Neuronal stem cell (in vitro differentiated cells): ENCODE measurements at regions not wholly inside any gene's neighbourhood (a gene's known extent, or its start where the extent isn't known, plus 50 kb on each side); places are given as distances from the start of the nearest gene placed in this dataset.

Source experiments
- DNase-seq: peaks from one replicate; pipeline ENCODE4 v3.0.0-alpha.2; 2013; ENCODE audit warnings: low spot score
- H2AFZ ChIP-seq: one replicate; pipeline ENCODE4 v1.6.1; 2013; ENCODE audit warnings: mild to moderate bottlenecking, low read length, inconsistent platforms
- H2AK5ac ChIP-seq: 2 replicates; pipeline ENCODE4 v1.6.1; 2013; ENCODE audit warnings: low read depth, mild to moderate bottlenecking, inconsistent platforms, low read length, moderate library complexity, mixed read lengths
- H2BK120ac ChIP-seq: 2 replicates; pipeline ENCODE4 v1.6.1; 2013; ENCODE audit warnings: low read depth, mild to moderate bottlenecking, inconsistent platforms, low read length, moderate library complexity, mixed read lengths
- H2BK12ac ChIP-seq: one replicate; pipeline ENCODE4 v1.6.1; 2013; ENCODE audit warnings: low read length, inconsistent platforms
- H2BK15ac ChIP-seq: 2 replicates; pipeline ENCODE4 v1.6.1; 2013; ENCODE audit warnings: mild to moderate bottlenecking, low read length, inconsistent platforms, mixed read lengths
- H2BK5ac ChIP-seq: one replicate; pipeline ENCODE4 v1.6.1; 2013; ENCODE audit warnings: inconsistent platforms, mild to moderate bottlenecking, low read length, moderate library complexity
- H3K14ac ChIP-seq: one replicate; pipeline ENCODE4 v1.6.1; 2013; ENCODE audit warnings: low read length, inconsistent platforms
- H3K18ac ChIP-seq: 2 replicates; pipeline ENCODE4 v1.6.1; 2013; ENCODE audit warnings: low read length, inconsistent platforms
- H3K23ac ChIP-seq: 2 replicates; pipeline ENCODE4 v1.6.1; 2013; ENCODE audit warnings: low read depth, mild to moderate bottlenecking, mixed read lengths, low read length, inconsistent platforms; ENCODE audit not compliant: poor library complexity
- H3K27ac ChIP-seq: replicated peaks from 3 replicates; pipeline ENCODE4 v1.5.1; 2013; ENCODE audit warnings: low read length, inconsistent platforms
- H3K27me3 ChIP-seq, 3 experiments: 2 replicates each; pipeline ENCODE4 v1.6.1; 2013; ENCODE audit warnings: low read length in 3 of 3, mild to moderate bottlenecking in 2 of 3, inconsistent platforms in 1 of 3, low read depth in 1 of 3, mixed read lengths in 1 of 3, moderate library complexity in 1 of 3; ENCODE audit not compliant: control insufficient read depth in 3 of 3, insufficient read depth in 3 of 3
- H3K36me3 ChIP-seq, 2 donors: replicated peaks in 1 of 2; 2 replicates each; pipeline ENCODE4 v1.6.1; 2013; ENCODE audit warnings: low read length in 2 of 2; ENCODE audit not compliant: control insufficient read depth in 2 of 2, insufficient read depth in 2 of 2
- H3K4ac ChIP-seq: 2 replicates; pipeline ENCODE4 v1.6.1; 2013; ENCODE audit warnings: inconsistent platforms, mild to moderate bottlenecking, low read length, moderate library complexity
- H3K4me1 ChIP-seq, 2 donors: 1 replicate in 1 of 2; 2 replicates in 1 of 2; pipeline ENCODE4 v1.6.1; 2013; ENCODE audit warnings: low read length in 2 of 2, low read depth in 1 of 2; ENCODE audit not compliant: control insufficient read depth in 2 of 2, insufficient read depth in 1 of 2
- H3K4me2 ChIP-seq: one replicate; pipeline ENCODE4 v1.6.1; 2013; ENCODE audit warnings: mild to moderate bottlenecking, low read length, inconsistent platforms; ENCODE audit not compliant: insufficient read depth, poor library complexity, severe bottlenecking
- H3K4me3 ChIP-seq, 2 donors: 2 replicates each; pipeline ENCODE4 v1.5.1; 2013; ENCODE audit warnings: low read length in 2 of 2, mild to moderate bottlenecking in 2 of 2, inconsistent platforms in 1 of 2, moderate library complexity in 1 of 2
- H3K79me1 ChIP-seq: one replicate; pipeline ENCODE4 v1.6.1; 2013; ENCODE audit warnings: low read depth, mild to moderate bottlenecking, inconsistent platforms, low read length, moderate library complexity
- H3K9ac ChIP-seq: one replicate; pipeline ENCODE4 v1.6.1; 2013; ENCODE audit warnings: mild to moderate bottlenecking, low read depth, low read length, inconsistent platforms; ENCODE audit not compliant: poor library complexity
- H3K9me3 ChIP-seq, 2 donors: replicated peaks in 1 of 2; 2 replicates each; pipeline versions ENCODE3 to v1.6.1; 2013; ENCODE audit warnings: low read length in 2 of 2, mild to moderate bottlenecking in 2 of 2, inconsistent platforms in 1 of 2, low read depth in 1 of 2, mixed read lengths in 1 of 2, moderate library complexity in 1 of 2; ENCODE audit not compliant: control insufficient read depth in 2 of 2, insufficient read depth in 1 of 2
- H4K8ac ChIP-seq: one replicate; pipeline ENCODE4 v1.6.1; 2013; ENCODE audit warnings: low read depth, mild to moderate bottlenecking, inconsistent platforms, low read length, moderate library complexity
- H4K91ac ChIP-seq: one replicate; pipeline ENCODE4 v1.6.1; 2013; ENCODE audit warnings: low read length, low read depth, mild to moderate bottlenecking, inconsistent platforms; ENCODE audit not compliant: poor library complexity
- WGBS, 2 donors: extraction: QIAGEN DNeasy Blood & Tissue Kit; methylation state at CpG; one replicate each; pipeline ENCODE4 v1.1.7; 2013; ENCODE audit warnings: missing lambda C conversion rate in 2 of 2, mixed read lengths in 1 of 2; ENCODE audit not compliant: insufficient read length in 2 of 2, insufficient replicate concordance in 1 of 2; ENCODE audit errors: extremely low coverage in 2 of 2; 5-methylcytosine and 5-hydroxymethylcytosine counted together

DNA sequence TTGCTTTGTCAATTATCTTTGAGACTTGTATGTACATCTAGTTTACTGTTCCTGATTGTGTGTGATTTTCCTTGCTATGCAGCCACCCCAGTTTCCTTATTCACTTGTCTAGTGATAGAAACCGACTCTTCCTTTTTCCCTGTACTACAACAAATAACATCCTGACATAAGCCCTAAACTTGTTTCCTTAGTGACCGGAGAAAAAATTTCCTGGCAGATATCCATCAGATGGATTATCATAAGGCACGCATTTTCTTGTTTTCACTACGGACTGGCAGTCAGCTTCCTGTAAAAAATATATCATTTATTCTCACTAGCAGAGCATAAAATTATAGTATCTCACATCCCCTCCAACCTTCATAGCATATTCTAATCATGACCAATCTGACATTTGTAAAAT, 410.7 kb downstream of the CENPC start:
- DNase-seq, result no peak
- no peak overlapping the region for H2BK12ac ChIP-seq
- H3K27ac ChIP-seq, result no peak overlapping the region
- no peak overlapping the region for H3K4ac ChIP-seq
- no peak overlapping the region for H2AFZ ChIP-seq
- H3K4me1 ChIP-seq, result no peaks in the 10 kb centered on the region
- no CpG with 5 or more reads among the region's 4 CpGs for whole genome bisulfite sequencing, 2 donors
- H3K9ac ChIP-seq, result no peak overlapping the region
- no peak overlapping the region for H3K14ac ChIP-seq
- no peak overlapping the region for H2BK15ac ChIP-seq
- no peak overlapping the region for H2BK120ac ChIP-seq
- H4K91ac ChIP-seq, result no peak overlapping the region
- no peak overlapping the region for H3K23ac ChIP-seq
- H3K4me2 ChIP-seq, result no peak overlapping the region
- H4K8ac ChIP-seq, result no peak overlapping the region
- no peaks in the 10 kb centered on the region for H3K9me3 ChIP-seq
- no peak overlapping the region for H2AK5ac ChIP-seq
- no peak overlapping the region for H3K18ac ChIP-seq
- H2BK5ac ChIP-seq, result no peak overlapping the region
- H3K36me3 ChIP-seq, result no peaks in the 10 kb centered on the region
- no peaks in the 10 kb centered on the region for H3K27me3 ChIP-seq
- H3K79me1 ChIP-seq, result no peaks in the 10 kb centered on the region
- H3K4me3 ChIP-seq, result no peak overlapping the region

DNA sequence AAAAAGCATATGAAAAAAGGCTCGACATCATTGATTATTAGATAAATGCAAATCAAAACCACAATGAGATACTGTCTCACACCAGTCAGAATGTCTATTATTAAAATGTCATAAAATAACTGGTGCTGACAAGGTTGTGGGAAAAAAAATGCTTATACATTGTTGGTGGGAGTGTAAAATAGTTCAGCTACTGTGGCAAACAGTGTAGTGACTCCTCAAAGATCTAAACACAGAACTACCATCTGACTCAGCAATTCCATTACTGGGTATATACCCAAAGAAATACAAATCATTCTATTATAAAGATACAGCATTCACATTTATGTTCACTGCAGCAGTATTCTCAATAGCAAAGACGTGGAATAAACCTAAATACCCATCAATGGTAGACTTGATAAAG, 412.1 kb downstream of the CENPC start:
- Histone ChIP-seq H3K27ac (no peak overlapping the region), H4K91ac (no peak overlapping the region), H3K4ac (no peak overlapping the region), H3K4me2 (no peak overlapping the region), H3K14ac (no peak overlapping the region), H3K18ac (no peak overlapping the region), H3K9ac (no peak overlapping the region), H4K8ac (no peak overlapping the region), H3K9me3 (no peaks in the 10 kb centered on the region), H2BK15ac (no peak overlapping the region), H2AK5ac (no peak overlapping the region), H3K79me1 (no peaks in the 10 kb centered on the region), H3K23ac (no peak overlapping the region), H3K4me3 (no peak overlapping the region), H2BK12ac (no peak overlapping the region), H3K27me3 (no peaks in the 10 kb centered on the region), H2BK120ac (no peak overlapping the region), H3K4me1 (no peaks in the 10 kb centered on the region), H2AFZ (no peak overlapping the region), H3K36me3 (no peaks in the 10 kb centered on the region), H2BK5ac (no peak overlapping the region)
- DNase-seq, result no peak
- no CpG with 5 or more reads among the region's 2 CpGs for WGBS, 2 donors

DNA sequence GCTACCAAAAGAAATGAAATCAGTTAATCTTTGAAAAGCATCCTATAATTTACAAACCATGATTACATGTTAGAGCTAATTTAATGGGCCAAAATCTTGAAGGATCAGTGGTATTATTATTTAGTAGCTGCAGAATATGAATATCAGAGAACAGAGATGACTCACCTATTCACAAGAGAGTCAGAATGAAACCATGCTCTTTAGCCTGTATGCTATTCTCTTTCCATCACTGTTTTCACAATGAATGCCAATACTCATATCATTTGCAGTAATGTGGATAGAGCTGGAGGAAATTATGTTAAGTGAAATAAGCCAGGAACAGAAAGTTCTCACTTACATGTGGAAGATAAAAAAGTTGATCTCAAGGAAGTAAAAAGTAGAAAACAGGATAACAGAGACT, 414.1 kb downstream of the CENPC start:
- no peak overlapping the region for H3K18ac ChIP-seq
- H3K4me1 ChIP-seq, result no peaks in the 10 kb centered on the region
- H4K91ac ChIP-seq, result no peak overlapping the region
- no peak overlapping the region for H2AFZ ChIP-seq
- no peak overlapping the region for H2BK120ac ChIP-seq
- H3K4me3 ChIP-seq, result no peak overlapping the region
- no peak overlapping the region for H3K23ac ChIP-seq
- H3K4ac ChIP-seq, result no peak overlapping the region
- H2BK12ac ChIP-seq, result no peak overlapping the region
- H3K4me2 ChIP-seq, result no peak overlapping the region
- H3K9ac ChIP-seq, result no peak overlapping the region
- H4K8ac ChIP-seq, result no peak overlapping the region
- H2AK5ac ChIP-seq, result no peak overlapping the region
- no peaks in the 10 kb centered on the region for H3K79me1 ChIP-seq
- no peak overlapping the region for H3K14ac ChIP-seq
- H2BK5ac ChIP-seq, result no peak overlapping the region
- H3K36me3 ChIP-seq, result no peaks in the 10 kb centered on the region
- H3K9me3 ChIP-seq, result no peaks in the 10 kb centered on the region
- no peak overlapping the region for H3K27ac ChIP-seq
- no peak overlapping the region for H2BK15ac ChIP-seq
- DNase-seq, result no peak
- H3K27me3 ChIP-seq, result no peaks in the 10 kb centered on the region

DNA sequence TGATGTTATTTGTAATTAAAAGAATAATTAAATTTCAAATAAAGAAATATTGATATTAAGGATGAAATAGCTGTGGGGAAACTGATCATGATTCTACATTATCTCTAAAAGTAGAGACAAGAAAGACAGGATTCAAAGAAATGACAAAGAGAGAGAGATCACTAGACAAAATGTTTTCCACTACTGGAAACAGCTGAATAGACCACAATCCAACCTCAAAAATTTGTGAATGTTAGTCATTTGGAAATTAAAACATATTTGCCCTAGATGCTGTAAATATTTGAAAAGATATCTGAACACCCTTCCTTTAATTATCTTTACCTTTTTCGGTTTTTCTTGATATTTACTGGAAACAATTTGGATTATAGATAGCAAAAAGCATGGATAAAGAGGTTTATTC, 414.9 kb downstream of the CENPC start:
- H3K14ac ChIP-seq, result no peak overlapping the region
- H2AFZ ChIP-seq, result no peak overlapping the region
- H3K27me3 ChIP-seq, result no peaks in the 10 kb centered on the region
- no peak overlapping the region for H2BK15ac ChIP-seq
- H3K27ac ChIP-seq, result no peak overlapping the region
- no peaks in the 10 kb centered on the region for H3K79me1 ChIP-seq
- no peak overlapping the region for H3K9ac ChIP-seq
- no peak overlapping the region for H3K4me2 ChIP-seq
- H4K8ac ChIP-seq, result no peak overlapping the region
- H3K18ac ChIP-seq, result no peak overlapping the region
- no peak overlapping the region for H2BK5ac ChIP-seq
- H2AK5ac ChIP-seq, result no peak overlapping the region
- H4K91ac ChIP-seq, result no peak overlapping the region
- no peak overlapping the region for H2BK120ac ChIP-seq
- H3K4me1 ChIP-seq, result no peaks in the 10 kb centered on the region
- no CpG with 5 or more reads among the region's 1 CpG for WGBS, 2 donors
- no peak overlapping the region for H2BK12ac ChIP-seq
- H3K9me3 ChIP-seq, result no peaks in the 10 kb centered on the region
- H3K23ac ChIP-seq, result no peak overlapping the region
- no peak overlapping the region for H3K4me3 ChIP-seq
- H3K36me3 ChIP-seq, result no peaks in the 10 kb centered on the region
- H3K4ac ChIP-seq, result no peak overlapping the region
- DNase-seq, result no peak
